IPS DF 19.7 (cell line): ENCODE measurements at regions not wholly inside any gene's neighbourhood (a gene's known extent, or its start where the extent isn't known, plus 50 kb on each side); places are given as distances from the start of the nearest gene placed in this dataset.
A peak's percentile ranks its signal among the peaks of the same experiment; 100 is the strongest.
"Not testable (repeated sequence)": the region's sequence is repeated elsewhere in the genome, so short reads cannot be mapped to it uniquely, and the experiment has no call there.

ENCODE experiments used
- DNase-seq: peaks from one replicate; pipeline ENCODE4 v3.0.0-alpha.2; 2013; ENCODE audit warnings: low read depth, low spot score

DNA sequence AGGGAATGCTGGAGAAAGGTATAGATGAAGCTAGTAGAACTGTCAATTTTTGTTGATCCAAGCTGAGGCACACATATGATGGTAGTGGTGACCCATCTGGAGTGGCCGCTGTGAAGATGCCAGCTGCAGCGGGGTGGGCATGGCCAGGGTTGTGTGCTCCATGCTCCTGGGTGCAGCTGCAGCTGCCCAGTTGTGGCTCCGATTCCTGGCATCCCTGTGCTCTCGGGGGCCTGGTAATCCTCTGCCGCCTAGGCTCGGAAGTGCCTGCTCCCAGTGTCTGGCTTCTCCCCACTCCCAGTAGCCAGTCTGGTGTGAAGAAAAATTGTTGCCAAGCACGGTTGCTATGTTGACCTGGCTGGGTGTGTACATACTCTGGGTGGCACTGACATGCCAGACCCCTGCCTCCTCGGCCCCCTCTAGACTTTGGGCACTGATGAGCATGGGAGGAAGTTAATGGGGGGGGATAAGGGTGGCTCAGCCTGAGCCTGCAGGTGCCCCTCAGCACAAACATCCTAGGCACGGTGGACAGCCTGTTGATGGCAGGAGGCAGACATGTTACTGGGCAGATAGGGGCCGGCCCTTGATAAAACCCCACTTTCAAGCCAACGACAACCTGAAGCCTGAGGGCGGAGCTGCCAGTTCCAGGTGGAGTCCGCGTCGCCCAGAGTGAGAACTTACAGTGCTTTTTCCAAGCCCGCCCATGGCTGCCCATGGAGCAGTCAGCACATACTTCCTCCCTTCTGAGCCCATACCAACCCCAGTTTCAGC, 1400.7 kb downstream of the PCDH9 start:
- no peak for DNase-seq

DNA sequence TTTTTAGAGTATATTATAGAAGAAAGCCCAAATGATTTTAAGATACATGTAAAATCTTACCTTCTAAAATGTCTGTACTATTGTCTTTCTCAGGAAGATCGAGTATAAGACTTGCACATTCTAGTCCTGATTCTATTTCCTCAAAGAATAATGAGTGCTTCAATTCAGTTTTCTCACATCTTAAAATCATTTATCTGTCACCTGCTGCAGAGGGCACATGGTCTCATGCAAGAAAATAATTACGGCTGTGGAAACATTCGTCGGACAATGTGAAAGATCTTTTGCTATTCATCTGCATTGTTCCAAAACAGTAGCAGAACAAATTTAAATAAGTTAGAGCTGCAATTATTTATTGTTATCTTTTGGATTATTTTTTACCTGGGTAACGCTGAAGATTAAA, 1403.5 kb downstream of the PCDH9 start:
- DNase-seq: no peak

DNA sequence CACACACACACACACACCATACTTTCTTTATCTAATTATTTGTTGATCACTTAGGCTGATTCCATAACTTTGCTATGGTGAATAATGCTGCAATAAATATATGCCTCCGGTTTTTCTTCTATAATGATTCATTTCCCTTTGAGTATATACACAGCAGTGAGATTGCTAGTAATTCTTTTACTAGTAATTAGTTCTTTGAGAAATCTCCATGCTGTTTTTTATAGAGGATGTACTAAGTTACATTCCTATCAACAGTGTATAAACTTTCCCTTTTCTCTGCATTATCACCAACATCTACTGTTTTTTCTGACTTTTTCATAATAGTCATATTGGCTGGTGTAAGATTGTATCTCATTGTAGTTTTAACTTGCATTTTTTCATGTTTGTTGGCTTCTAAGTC, 1405.1 kb downstream of the PCDH9 start:
- no peak for DNase-seq

DNA sequence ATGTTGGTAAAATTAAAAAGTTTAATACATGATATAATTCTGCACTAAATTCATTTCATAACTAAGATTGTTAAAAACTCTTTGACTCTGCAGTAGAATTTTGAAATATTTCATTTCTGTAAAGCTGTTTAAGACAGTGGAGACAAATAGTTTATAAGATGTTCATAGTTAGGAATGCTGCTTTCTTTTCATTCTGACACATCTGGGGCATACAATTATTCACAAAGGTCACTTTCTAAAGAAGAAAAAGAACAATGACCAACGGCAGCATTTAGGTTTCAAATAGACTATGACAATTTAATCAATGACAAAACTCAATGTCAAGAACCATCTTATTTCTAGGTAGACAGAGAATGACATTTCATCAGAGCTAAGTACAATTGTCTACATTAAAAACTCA, 1422.1 kb downstream of the PCDH9 start:
- DNase-seq: no peak

DNA sequence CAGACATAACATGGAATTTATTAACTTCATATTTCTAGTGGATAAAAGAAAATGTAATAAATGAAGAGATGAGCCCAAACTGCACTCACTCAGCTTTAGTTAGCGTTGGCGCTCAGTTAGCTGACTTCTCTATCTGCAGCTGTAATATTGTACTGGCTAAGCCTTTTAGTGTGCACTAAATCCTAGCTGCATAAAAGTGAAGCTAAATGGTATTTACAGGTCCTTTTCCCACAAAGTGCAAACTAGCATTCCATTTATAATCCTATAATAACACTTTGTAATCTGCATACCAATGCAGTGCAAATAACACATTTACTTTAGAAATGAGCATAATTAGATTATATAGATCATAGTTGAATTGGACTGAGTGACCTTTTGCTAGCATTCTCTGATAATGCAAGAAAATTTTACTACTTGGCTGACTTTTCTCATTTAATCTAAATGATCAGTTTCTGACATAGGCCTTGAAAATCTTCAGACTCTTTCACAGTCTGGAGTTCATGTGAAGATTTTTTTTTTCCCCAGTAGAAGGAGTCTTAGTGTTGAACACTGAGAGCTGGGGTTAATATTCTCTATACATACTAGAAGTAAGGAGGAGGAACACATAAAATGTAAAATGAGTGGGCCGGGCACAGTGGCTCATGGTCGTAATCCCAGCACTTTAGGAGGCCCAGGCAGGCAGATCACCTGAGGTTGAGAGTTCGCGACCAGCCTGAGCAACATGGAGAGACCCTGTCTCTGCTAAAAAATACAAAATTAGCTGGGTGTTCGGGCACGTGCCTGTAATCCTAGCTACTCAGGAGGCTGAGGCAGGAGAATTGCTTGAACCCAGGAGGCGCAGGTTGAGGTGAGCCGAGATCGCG, 1426.4 kb downstream of the PCDH9 start:
- no peak for DNase-seq

DNA sequence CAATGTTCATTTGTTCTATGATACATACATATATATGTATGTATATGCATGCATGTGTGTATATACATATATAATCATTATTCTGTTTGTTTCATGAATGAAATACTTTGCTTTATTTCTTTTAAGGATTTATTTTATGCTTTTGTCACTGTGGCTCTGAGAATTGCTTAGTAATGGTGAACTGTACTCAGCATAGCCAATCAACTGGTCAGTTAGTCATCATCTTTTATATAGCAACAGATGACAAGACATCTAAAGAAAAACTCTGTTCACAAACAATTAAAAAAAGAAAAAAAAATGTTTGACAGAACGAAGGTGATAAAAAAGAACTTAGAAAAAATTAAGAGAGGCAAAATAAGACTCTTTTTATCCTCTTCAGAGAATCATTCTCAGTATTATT, 1440.3 kb downstream of the PCDH9 start:
- no peak for DNase-seq

DNA sequence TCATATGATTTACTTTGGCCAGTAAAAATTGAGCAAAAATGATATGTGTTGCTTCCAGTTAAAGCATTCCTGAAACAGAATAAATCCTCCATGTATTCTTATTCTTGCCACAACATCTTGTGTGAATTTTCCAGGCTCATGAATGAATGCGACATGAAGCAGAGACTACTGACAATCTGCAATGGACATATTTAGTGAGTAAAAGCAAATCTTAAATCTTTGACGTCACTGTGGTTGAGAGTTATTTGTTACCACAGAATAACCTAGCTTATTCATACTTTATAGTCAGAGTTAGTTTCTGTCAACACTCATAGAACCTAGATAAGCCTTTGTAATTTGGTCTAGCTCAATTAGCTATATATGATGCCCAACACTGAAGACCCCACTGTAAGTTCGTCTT, 1443.1 kb downstream of the PCDH9 start:
- DNase-seq: no peak

DNA sequence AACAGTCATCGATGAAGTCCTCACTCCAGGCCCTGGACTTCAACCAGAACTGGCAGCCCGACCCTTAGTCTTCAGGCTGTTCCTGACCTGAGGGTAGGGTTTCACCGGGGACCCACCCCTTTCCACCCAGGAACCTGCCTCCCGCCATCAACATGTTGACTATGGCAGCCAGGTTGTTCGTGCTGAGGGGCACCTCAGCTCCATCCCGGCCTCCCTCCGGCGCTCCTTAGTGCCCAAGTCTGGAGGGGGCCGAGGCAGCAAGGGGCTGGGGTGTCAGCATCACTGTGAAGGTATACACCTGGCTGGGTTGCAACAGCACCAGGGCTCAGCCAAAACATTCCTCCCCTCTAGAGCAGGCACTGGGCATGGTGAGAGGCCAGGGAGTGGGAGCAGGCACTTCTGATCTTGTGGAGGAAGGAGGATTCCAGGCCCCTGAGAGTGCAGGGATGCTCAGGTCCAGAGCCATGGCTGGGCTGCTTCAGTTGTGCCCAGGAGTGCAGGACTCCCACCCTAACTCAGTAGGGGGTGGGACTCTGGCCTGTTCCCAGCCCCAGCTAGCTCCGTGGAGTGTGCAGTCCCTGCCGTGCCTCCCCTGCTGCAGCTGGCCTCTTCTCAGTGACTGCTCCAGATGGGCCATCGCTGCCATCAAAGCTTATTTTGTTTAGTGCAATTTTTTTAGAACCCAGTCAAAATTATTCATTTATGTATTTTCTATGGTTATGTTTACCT, 1445.9 kb downstream of the PCDH9 start:
- DNase-seq: no peak

DNA sequence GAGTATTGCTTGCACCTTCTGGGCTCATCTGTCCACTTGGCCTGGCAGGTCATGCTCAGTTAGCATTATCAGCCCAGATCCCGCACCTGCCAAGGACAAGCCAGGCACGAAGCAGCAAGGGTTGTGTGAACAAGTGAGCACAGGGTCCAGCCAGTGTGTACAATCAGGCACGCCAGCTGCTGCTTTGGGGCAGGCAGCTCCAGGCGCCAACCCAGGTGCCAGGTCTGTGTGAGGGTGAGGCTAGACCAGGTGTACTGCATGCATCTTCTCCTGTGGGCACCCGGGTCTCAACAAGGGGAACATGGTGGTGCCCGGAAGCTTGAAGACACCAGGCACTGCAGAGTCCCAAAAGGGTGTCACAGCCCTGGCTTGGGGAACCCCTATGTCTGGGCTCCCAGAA, 1446.8 kb downstream of the PCDH9 start:
- DNase-seq: no peak

DNA sequence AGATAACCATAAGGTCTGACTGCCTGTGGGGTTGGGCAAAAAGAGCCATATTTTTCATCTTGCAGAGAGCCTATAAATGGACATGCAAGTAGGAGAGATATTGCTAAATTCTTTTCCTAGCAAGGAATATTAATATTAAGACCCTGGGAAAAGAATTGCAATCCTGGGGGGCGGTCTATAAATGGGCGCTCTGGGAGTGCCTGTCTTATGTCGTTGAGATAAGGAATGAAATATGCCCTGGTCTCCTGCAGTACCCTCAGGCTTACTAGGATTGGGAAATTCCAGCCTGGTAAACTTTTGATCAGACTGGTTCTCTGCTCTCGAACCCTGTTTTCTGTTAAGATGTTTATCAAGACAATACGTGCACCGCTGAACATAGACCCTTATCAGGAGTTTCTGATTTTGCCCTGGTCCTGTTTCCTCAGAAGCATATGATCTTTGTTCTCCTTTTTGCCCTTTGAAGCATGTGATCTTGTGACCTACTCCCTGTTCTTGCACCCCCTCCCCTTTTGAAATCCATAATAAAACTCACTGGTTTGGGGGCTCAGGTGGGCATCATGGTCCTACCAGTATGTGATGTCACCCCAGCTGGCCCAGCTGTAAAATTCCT, 1458.3 kb downstream of the PCDH9 start:
- not testable (repeated sequence) for DNase-seq

DNA sequence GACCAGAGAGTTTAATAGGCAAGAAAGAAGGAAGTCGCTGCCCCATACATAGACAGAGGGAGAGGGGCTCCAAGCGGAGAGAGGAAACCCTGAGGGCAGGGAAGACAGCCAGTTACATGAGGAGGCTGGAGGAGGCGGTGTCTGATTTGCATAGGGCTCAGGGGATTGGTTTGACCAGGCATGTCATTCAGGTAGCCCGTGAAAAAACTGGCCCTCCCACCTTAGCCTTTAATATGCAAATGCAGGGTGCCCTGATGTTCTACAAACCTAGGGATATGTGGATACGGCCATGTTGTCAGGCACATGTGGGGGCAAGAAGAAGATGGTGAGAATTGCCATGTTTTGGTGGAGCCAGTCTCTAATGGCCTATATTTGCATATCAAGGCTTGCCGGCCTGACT, 1461.6 kb downstream of the PCDH9 start:
- DNase-seq: peak; percentile 65

DNA sequence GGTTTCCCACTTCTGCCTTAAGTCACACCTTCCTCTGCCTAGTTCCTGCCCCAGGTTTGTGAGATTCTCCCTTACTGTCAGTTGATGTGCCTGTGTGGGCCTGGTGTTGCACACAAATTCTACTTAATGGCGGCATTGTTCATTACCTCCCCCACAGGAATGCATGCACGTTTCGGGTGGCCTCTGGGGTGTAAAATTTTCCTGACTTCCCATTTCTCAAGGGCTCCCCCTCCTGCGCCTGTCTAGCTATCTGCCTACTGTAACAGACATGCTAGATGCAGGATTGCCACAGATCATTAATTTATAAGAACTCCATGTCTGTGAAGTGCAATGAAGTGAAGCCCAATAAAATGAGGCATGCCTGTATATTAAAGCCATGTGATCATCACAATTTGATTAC, 1466.3 kb downstream of the PCDH9 start:
- no peak for DNase-seq

DNA sequence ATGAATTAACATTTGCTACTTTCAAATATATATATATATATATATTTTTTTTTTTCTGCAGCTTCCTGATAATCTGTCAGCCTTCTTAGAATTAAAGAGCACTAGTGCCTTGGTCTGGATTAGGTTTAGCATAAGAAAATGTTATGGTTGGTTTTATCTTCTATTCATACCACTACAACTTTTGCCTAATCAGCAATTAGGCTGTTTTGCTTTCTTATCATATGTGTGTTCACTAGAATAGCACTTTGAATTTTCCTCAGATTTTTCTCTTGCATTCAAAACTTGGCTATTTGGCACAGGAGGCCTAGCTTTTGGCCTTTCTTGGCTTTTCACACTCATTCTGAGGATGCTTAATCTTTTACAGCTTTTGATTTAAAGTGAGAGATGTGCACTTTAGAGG, 1468.1 kb downstream of the PCDH9 start:
- no peak for DNase-seq

DNA sequence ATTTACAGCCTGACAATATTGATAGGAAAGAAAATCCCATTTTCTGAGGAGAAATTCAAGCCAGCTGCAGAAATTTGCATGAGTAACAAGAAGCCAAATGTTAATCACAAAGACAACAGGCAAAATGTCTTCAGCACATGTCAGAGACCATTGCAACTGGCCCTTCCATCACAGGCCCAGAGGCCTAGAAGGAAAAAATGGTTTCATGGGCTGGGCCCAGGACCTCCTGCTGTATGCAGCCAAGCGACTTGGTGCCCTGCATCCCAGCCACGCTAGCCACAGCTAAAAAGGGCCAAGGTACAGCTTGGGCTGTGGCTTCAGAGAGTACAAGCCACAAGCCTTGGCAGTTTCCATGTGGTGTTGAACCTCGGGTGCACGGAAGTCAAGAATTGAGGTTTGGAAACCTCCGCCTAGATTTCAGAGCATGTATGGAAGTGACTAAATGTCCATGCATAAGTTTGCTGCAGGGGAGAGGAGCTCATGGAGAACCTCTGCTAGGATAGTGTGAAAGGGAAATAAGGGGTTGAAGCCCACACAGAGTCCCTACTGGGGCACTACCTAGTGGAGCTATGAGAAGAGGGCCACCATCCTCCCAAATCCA, 1474.0 kb downstream of the PCDH9 start:
- DNase-seq: no peak

DNA sequence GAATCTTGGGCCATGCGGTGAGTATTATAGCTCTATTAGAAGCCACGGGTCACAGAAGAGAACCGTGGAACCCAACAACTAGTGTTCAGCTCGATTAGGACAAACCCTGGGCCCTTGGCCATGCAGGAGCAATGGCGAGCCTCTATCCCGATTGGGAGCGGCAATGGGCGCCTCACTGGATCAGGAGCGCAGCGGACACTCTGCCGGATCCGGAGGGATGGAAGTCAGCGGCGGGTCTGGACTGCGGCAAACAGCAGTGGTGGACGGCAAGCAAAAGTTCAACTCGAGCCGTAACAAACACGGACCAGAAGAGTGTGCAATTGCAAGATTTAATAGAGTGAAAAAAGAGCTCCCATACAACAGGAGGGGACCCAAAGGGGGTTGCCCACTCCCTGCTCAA, 1481.9 kb downstream of the PCDH9 start:
- DNase-seq: no peak

DNA sequence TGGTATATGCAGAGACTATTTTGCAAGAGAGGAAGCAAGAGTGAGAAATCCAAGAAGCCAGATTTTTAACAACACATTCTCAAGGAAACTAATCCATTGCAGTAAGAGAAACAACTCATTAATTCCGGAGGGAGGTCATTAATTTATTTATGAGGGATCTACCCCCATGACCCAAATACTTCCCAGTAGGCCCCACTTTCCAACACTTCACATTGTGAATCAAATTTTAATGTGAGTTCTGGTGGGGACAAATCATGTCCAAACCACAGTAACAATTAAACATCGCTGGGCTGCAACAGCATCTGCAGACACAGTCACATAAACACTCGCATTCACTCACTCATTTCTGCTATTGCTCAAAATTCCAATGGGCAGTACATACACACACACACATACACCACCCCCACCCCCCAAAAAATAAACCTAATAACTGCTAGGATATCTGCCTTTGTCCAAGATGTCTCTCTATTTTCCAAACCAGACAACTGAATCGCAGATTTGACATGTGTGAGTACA, 1483.7 kb downstream of the PCDH9 start:
- no peak for DNase-seq

DNA sequence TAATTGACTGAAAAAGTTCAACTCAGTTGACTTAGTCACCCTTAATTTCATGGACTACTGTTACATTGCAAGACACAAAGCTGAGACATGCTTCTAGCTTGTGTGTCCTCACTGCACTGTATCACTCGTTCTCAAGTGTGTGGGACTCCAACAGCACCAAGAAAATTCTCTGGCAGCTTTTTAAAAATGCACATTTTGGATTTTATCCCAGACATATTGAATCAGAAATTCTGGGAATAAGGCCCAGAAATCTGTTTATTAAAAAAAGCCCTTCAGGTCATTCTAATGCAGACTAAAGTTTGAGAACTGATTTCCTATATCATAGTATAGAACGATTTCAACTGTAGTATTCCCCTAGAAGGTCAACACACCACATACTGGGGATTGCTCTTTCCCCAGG, 1485.3 kb downstream of the PCDH9 start:
- no peak for DNase-seq

DNA sequence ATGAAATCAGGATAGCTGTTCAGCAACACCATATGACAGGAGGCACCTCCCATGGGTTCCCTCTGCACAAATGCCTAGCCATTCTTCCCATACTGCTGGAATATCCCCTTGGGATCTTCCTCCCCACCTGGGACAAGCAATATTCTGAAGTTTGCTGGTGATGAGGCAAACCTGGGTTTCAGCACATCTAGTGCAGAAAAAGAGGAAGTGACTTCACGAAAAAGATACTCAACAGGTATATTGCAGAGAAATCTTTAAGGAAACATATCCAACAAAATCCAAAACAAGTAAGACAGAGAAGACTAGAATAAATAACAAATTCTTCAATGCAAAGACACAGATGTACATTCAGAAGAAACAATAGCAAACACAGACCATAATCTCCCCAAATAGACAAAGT, 1497.0 kb downstream of the PCDH9 start:
- DNase-seq: no peak

DNA sequence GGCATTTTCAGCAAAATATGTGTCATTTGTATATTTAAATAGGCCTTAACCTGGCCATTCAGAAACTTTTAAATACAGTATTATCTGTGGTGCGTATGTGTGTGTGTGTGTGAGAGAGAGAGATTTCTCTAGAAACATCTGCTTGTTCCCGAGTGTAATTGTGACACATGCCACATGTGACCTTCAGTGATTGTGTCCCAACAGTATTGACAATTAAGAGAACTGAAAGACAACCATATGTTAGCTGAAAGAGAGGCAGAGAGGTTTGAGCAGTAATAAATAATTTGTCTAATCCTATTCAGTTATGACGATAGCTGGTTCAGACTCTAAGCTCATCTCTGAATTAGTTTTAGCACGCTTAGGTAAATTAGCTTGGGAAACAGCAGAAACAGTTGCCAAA, 1503.1 kb downstream of the PCDH9 start:
- DNase-seq: no peak

DNA sequence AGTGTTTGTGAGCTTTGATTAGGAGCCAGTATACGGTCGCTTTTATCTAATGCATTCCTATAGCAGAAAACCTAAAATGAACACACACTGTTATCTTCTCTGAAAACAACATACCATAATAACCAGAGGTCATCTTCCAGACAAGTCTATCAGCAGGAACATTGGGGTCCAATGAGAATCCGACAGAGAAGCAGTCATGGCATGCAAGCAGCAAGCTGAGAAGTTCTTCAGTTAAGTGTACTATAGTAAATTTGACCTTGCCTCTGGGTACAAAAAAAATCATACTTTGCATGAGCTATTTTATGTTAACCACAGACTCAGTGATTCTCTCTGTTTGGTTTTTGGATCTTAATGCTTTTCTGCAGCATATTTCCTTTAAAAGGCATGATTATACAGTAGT, 1505.1 kb downstream of the PCDH9 start:
- no peak for DNase-seq

DNA sequence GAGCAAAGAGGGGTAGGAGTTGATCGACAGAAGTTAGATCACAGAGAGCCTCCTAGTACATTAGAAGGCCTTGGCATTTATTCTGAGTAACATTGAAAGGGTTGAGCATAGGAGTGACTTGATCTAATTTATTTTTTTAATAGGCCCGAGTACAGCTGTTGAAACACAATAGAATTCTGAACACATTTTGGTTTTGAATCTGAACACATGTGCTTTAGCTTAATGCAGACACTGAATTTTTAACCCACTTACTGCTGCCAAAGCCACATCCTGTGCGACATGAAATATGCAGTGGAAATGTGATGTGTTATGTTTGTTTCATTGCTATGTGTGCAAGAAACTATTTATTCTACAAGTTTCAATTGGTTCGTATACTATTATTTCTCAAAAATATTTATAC, 1505.9 kb downstream of the PCDH9 start:
- no peak for DNase-seq
